Progenitor cell of endocrine pancreas (in vitro differentiated cells): ENCODE measurements at regions not wholly inside any gene's neighbourhood (a gene's known extent, or its start where the extent isn't known, plus 50 kb on each side); places are given as distances from the start of the nearest gene placed in this dataset.

Experiments
- DNase-seq: peaks from one replicate; pipeline ENCODE4 v3.0.0; 2021; ENCODE audit warnings: low spot score; ENCODE audit not compliant: unreplicated experiment
- H3K27ac Mint-ChIP-seq: 2 replicates; pipeline ENCODE4 v1.8.0; 2021; ENCODE audit warnings: mild to moderate bottlenecking, moderate library complexity, mixed read lengths
- H3K27me3 Mint-ChIP-seq: 2 replicates; pipeline ENCODE4 v1.8.0; 2021; ENCODE audit warnings: mixed read lengths
- H3K36me3 Mint-ChIP-seq: 2 replicates; pipeline ENCODE4 v1.8.0; 2022; ENCODE audit warnings: mixed read lengths; ENCODE audit not compliant: insufficient read depth
- H3K4me1 Mint-ChIP-seq: 2 replicates; pipeline ENCODE4 v1.8.0; 2021; ENCODE audit warnings: low read depth, mixed read lengths
- H3K4me3 Mint-ChIP-seq: 2 replicates; pipeline ENCODE4 v1.8.0; 2021; ENCODE audit warnings: low read depth, mild to moderate bottlenecking, moderate library complexity, mixed read lengths
- H3K9me3 Mint-ChIP-seq: 2 replicates; pipeline ENCODE4 v1.8.0; 2021; ENCODE audit warnings: low read depth, mixed read lengths
- TF ChIP-seq, protein P1 (sequence below): fragments of 200-600 bp; sonication (generic); IDR thresholded peaks from one replicate; pipeline ENCODE4 v1.5.0; 2021; ENCODE audit warnings: antibody characterized with exemption, mild to moderate bottlenecking; ENCODE audit not compliant: unreplicated experiment

DNA sequence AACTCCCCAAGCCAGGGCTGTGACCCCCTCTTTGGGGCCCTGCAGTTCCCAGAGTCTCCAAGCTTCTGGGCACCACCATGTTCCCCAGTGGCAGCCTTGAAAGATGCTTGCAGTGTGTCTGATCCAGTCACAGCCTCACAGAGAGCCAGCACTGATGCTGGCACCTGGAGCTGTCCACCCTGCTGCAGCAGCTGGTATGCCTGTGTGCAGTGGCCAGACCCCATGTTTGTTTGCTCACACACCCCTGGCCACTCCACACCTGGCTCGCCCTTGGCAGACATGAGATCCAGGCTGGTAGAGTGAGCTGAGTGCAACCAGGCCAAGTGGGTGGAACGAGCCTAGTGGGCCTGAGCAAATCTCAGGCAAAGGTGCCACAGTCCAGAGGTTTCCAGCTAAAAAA is 106.0 kb downstream of the C9orf50 start:
- Mint-ChIP-seq H3K4me1 (no peaks in the 10 kb centered on the region), H3K27me3 (no peaks in the 10 kb centered on the region), H3K27ac (no peak overlapping the region), H3K4me3 (no peak overlapping the region), H3K9me3 (peaks cover 7% of the 10 kb centered on the region), H3K36me3 (peaks cover 5% of the 10 kb centered on the region)
- TF ChIP-seq, protein P1, sequence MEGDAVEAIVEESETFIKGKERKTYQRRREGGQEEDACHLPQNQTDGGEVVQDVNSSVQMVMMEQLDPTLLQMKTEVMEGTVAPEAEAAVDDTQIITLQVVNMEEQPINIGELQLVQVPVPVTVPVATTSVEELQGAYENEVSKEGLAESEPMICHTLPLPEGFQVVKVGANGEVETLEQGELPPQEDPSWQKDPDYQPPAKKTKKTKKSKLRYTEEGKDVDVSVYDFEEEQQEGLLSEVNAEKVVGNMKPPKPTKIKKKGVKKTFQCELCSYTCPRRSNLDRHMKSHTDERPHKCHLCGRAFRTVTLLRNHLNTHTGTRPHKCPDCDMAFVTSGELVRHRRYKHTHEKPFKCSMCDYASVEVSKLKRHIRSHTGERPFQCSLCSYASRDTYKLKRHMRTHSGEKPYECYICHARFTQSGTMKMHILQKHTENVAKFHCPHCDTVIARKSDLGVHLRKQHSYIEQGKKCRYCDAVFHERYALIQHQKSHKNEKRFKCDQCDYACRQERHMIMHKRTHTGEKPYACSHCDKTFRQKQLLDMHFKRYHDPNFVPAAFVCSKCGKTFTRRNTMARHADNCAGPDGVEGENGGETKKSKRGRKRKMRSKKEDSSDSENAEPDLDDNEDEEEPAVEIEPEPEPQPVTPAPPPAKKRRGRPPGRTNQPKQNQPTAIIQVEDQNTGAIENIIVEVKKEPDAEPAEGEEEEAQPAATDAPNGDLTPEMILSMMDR, result no peak
- DNase-seq, result no peak

DNA sequence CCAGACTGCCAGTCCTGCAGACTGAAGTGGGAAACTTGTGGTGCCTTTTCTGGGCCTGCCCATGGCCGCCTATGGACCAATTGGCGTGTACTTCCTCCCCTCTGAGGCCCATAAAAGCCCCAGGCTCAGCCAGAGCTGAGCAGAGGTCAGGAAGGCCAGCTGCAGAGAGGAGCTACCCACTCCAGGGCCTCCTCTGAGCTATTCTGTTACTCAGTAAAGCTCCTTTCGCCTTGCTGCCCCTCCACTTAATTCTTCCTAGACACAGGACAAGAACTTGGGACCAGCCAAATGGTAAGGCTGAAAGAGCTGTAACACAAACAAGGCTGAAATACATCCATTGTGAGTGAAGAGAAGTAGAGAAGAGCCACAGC is 106.4 kb downstream of the C9orf50 start:
- no peak for DNase-seq
- no peaks in the 10 kb centered on the region for H3K27me3 Mint-ChIP-seq
- TF ChIP-seq, protein P1, result no peak
- no peak overlapping the region for H3K4me3 Mint-ChIP-seq
- H3K27ac Mint-ChIP-seq, result no peak overlapping the region
- H3K36me3 Mint-ChIP-seq, result peaks cover 5% of the 10 kb centered on the region
- H3K9me3 Mint-ChIP-seq, result peaks cover 7% of the 10 kb centered on the region
- no peaks in the 10 kb centered on the region for H3K4me1 Mint-ChIP-seq

DNA sequence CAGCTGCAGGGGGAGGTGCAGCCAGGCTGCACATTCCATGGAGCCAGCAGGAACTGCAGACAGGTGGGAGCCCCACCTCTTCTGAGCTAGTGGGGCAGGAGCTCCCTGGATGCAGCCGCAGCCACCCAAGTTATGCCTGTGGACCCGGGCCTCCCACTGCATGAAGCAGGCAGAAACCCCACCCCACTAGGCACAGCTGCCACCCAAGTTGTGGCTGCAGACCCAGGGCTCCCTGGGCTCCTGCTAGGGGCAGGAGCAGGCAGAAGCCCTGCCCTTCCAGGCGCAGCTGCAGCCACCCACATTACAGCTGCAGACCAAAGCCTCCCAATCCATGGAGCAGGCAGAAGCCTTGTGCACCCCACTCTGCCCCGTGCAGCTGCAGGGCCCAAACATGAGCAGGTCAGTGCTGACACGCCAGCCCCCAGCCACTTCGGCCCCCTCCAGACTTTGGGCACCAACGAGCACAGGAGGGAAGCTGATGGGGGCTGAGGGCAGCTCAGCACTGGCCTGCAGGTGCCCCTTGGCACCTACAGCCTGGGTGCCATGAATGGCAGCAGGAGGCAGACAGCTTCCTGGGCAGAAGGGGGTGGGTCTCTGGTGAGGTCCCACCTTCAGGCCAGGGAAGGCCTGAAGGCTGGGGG is 106.9 kb downstream of the C9orf50 start:
- TF ChIP-seq, protein P1, result no peak
- Mint-ChIP-seq H3K27me3 (no peaks in the 10 kb centered on the region), H3K36me3 (peaks cover 5% of the 10 kb centered on the region), H3K9me3 (peaks cover 7% of the 10 kb centered on the region), H3K27ac (no peak overlapping the region), H3K4me3 (no peak overlapping the region), H3K4me1 (no peaks in the 10 kb centered on the region)
- no peak for DNase-seq

DNA sequence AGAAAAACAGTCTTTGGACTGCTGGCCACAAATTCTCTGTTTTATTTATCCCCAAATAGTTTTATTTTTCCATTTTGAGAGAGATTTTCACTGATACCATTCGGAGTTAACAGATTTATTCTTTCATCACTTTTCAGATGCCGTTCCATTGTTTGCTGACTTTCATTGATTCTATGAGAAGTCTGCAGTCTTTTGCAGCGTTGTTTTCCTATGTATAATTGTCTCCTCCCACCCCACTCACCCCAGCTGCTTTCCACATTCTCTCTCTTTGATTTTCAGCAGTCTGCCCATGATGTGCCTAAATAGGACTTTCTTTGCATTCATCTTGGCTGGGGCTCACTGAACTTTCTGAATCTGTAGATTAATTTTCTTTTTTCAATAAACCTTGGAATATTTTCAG is 107.6 kb downstream of the C9orf50 start:
- Mint-ChIP-seq H3K27ac (no peak overlapping the region), H3K9me3 (peaks cover 7% of the 10 kb centered on the region), H3K36me3 (peaks cover 5% of the 10 kb centered on the region), H3K4me1 (no peaks in the 10 kb centered on the region), H3K4me3 (no peak overlapping the region), H3K27me3 (no peaks in the 10 kb centered on the region)
- TF ChIP-seq, protein P1, result no peak
- no peak for DNase-seq

DNA sequence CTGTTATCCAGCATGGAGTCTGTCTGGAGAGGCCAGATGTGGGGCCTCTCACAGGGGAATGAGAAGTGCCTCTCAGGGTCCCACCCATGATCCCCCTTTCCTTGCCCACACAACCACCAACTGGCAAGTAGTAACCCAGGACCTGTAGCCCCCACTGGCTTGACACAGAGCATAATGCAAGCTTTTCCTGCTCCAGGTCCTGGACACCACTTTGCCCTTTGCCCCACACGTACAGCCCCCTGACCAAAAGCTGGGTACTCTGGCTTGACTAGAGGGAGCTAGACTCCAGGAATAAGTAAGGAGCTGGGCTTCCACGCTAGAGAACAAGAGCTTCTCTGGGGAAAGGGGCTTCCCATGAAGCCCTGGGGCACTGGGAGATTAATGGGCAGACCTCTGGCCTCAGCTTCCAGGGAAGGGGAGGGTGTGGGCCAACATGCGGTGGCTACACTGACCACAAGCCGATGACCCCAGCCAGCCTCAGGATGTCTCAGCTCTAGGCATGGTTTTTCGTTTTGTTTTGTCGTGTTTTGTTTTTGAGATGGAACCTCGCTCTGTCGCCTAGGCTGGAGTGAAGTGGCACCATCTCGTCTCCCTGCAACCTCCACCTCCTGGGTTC is 109.5 kb downstream of the C9orf50 start:
- Mint-ChIP-seq H3K4me3 (no peak overlapping the region), H3K9me3 (peaks cover 7% of the 10 kb centered on the region), H3K36me3 (peaks cover 5% of the 10 kb centered on the region), H3K27me3 (no peaks in the 10 kb centered on the region), H3K27ac (no peak overlapping the region), H3K4me1 (peaks cover 3% of the 10 kb centered on the region)
- no peak for DNase-seq
- TF ChIP-seq, protein P1, result no peak
